AG04449 (cell line): ENCODE measurements at regions not wholly inside any gene's neighbourhood (a gene's known extent, or its start where the extent isn't known, plus 50 kb on each side); places are given as distances from the start of the nearest gene placed in this dataset.

ENCODE experiments used
- CTCF ChIA-PET: fragments of 350-600 bp; formaldehyde crosslinking; extraction: SDS; loops from one replicate; lab custom pipeline; 2021; ENCODE audit warnings: antibody characterized with exemption; lab: Yijun Ruan, JAX
- POLR2A ChIA-PET: fragments of 400-600, 350-600 bp; formaldehyde crosslinking; extraction: SDS; loops from one replicate; lab custom pipeline; 2020; ENCODE audit warnings: antibody characterized with exemption, inconsistent platforms; lab: Yijun Ruan, JAX
- DNase-seq: peaks from one replicate; pipeline ENCODE4 v3.0.0-alpha.2; 2010; ENCODE audit warnings: low read depth, low spot score
- H3K4me3 ChIP-seq: 2 replicates; pipeline ENCODE4 v1.5.1; 2011; ENCODE audit warnings: low read depth, mild to moderate bottlenecking, control low read depth, low read length
- TF ChIP-seq, protein P1 (sequence below): IDR thresholded peaks from one replicate; pipeline ENCODE4 v1.5.1; 2011; ENCODE audit warnings: mild to moderate bottlenecking, moderate library complexity, low read length, control low read depth, inconsistent platforms; ENCODE audit not compliant: insufficient read depth; ENCODE audit errors: missing control alignments

DNA sequence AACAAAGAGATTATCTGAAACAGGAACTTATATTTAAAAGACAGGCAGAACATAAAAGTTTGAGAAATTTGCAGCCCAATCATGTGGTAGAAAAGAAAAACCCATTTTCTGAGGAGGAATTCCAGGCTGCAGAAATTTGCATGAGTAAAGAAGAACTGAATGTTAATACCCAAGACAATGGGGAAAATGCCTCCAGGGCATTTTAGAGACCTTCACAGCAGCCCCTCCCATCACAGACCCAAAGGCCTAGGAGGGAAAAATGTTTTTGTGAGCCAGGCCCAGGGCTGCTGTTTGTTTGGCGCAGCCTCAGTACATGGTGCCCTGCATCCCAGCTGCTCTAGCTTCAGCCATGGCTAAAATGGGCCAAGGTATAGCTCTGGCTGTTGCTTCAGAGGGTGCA is 554.3 kb upstream of the CHRM3 start:
- TF ChIP-seq, protein P1, sequence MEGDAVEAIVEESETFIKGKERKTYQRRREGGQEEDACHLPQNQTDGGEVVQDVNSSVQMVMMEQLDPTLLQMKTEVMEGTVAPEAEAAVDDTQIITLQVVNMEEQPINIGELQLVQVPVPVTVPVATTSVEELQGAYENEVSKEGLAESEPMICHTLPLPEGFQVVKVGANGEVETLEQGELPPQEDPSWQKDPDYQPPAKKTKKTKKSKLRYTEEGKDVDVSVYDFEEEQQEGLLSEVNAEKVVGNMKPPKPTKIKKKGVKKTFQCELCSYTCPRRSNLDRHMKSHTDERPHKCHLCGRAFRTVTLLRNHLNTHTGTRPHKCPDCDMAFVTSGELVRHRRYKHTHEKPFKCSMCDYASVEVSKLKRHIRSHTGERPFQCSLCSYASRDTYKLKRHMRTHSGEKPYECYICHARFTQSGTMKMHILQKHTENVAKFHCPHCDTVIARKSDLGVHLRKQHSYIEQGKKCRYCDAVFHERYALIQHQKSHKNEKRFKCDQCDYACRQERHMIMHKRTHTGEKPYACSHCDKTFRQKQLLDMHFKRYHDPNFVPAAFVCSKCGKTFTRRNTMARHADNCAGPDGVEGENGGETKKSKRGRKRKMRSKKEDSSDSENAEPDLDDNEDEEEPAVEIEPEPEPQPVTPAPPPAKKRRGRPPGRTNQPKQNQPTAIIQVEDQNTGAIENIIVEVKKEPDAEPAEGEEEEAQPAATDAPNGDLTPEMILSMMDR: no peak
- ChIA-PET CTCF (no interaction called here), POLR2A (no interaction called here)
- DNase-seq: no peak
- H3K4me3 ChIP-seq: no peak overlapping the region

DNA sequence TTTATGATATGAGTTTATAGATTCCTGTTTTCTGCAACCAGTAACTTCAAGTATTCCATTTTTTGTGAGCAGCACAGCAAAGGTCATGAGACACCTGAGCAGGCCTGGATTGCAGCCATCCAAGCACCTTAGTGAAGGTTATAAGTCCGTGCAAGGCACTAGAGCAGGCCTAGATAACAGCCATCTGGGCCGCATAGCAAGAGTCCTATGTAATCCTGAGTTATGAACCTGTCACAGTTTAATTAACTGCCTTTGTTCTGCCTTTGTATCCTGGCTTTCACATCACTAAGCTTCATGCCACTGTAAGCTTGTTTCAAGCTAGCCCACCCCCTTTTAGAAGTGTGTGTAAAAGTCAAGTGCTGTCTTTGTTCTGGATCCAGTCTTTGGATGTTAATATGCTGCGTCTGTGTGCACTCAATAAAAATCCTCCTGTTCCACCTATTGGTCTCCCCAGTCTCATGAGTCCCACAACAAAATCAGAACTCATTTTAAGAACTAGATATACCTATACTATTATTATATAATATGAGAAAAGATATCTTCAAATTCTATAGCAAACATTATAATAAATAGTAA is 556.2 kb upstream of the CHRM3 start:
- POLR2A ChIA-PET: no interaction called here
- DNase-seq: no peak
- CTCF ChIA-PET: no interaction called here
- H3K4me3 ChIP-seq: no peak overlapping the region
- TF ChIP-seq, protein P1: no peak

DNA sequence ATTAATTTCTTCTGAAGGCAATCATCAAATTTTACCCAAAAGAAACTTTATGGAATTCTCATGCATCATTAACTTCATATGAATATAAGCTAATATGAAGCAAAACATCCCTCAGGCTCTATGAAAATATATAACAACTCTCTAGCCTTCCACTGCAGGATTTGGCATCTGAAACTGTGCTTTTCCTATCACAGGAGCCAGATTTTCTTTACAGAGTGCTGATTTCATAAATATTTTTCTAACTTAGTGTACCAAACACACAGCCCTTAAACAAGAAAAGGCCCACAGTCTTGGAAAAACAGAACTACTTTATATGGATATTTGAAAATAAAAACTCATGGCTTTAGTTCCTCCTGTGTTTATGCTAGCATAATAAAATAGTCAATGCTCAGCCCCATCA is 559.5 kb upstream of the CHRM3 start:
- DNase-seq: no peak
- no peak overlapping the region for H3K4me3 ChIP-seq
- CTCF ChIA-PET: no interaction called here
- TF ChIP-seq, protein P1: no peak
- POLR2A ChIA-PET: no interaction called here

DNA sequence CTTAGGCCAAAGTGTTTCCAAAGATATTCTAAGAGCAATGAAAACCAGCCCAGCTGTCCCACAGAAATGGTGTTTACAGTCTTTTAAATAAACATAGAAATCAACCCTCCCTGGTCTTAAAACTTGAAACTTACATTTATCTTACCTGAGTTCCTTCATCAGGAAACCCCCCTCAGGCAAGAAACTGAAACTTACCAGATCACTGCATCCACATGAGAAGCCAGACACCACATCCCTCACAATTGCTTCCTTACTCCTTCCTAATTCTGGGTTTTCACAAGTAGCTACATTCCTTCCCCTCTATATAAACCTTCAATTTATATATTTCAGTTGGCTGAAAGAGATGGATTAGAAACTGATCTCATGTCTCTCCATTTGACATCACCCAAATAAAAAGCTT is 563.0 kb upstream of the CHRM3 start:
- ChIA-PET CTCF (no interaction called here), POLR2A (no interaction called here)
- H3K4me3 ChIP-seq: no peak overlapping the region
- TF ChIP-seq, protein P1: no peak
- DNase-seq: no peak

DNA sequence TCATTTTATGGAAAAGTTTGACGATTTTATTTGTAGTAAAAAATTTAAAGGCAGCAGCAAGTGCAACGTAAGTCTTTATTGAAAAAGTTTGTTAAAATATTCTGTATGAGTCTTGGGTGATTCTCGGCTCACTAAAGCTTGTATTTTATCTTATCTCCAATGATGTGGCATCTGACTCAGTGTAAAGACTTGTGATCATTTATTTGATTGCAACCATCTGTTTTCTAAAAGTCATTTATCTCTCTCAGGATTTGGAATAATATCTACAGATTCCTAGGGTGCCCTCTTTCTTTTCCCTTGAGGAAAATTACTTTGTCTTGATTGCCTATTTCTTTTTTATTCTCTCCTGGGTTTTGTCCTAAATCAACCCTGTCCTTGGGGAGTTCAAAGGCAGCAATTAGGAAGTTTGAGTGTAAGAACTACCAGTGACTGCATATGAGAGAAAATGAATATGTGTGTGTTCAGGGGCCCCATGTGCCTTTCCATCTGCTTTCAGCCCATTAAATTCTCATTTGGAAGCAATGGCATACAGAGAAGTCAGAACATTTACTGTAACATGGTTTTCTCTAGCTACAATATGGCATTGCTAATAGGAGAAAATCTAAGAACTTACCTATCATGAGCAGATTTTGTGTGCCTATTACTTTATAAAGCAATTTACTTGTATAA is 575.0 kb upstream of the CHRM3 start:
- no peak overlapping the region for H3K4me3 ChIP-seq
- POLR2A ChIA-PET: no interaction called here
- CTCF ChIA-PET: no interaction called here
- TF ChIP-seq, protein P1: no peak
- DNase-seq: no peak

DNA sequence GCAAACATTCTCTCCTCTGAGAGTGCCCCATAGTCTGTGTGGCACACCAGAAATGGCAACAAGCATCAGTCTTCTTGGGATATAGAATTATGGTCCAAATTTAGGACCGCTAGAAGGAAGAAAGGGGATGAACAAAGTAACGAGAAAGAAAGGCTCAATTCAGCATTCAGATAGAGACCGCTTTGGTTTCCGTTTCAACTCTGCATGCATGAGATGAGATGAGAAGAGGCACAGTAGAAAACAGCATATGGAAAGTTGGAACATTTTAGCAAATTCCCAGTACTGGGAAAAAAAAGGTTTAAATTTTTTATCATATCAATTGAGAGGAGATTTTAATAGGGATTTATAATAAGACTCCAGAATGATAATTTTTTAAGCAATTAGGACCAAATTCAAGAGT is 595.5 kb upstream of the CHRM3 start:
- TF ChIP-seq, protein P1: no peak
- H3K4me3 ChIP-seq: no peak overlapping the region
- CTCF ChIA-PET: no interaction called here
- POLR2A ChIA-PET: no interaction called here
- no peak for DNase-seq
